ENCODE measurements at regions not wholly inside any gene's neighbourhood (a gene's known extent, or its start where the extent isn't known, plus 50 kb on each side); places are given as distances from the start of the nearest gene placed in this dataset.
A peak's percentile ranks its signal among the peaks of the same experiment; 100 is the strongest.

DNA sequence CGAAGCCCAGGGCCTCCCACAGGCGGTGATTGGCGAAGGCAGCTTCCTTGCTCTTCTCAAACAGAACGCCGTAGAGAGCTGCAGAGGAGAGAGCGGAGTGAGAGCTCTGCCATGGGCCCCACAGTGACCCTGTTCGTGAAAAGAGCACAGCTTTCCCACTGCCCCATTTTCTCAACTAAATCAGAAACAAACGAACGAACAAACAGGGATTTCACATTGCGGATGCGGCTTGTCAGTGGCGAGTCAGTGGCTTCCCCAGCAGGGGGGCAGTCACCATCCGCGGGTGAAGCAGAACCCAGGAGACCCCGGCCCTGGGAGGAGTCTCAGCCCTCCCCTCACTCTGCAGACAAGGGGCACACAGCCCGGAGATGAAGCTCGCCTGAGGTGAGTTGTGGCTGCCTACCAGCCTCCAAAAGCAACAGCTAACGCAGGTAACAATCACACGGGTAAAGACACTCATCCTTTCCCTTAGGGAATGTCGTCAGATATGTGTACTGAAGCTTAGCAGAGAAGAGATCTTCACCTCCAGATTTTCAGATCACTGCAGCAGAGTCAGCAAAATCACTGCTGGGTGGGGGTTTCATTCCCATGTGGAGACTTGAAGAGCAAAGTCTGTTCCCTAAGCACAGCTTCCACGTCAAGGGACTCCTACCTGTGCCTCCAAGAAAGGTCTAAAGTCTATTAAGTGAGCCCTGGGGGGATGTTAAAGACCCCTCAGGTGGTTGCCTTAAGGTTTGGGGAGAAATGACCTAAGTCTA lies 51.2 kb upstream of the GPR31 start:
- H3K9me3 ChIP-seq (ENCODE audit: control insufficient read depth in 2 of 3, insufficient read depth in 1 of 3, low read length in 3 of 3), result no peaks in the 10 kb centered on the region
- H3K4me1 ChIP-seq (ENCODE audit: control insufficient read depth in 2 of 3, insufficient read depth in 2 of 3, low read depth in 1 of 3, low read length in 3 of 3), result no peaks in the 10 kb centered on the region
- no peak overlapping the region for H3K4me3 ChIP-seq (ENCODE audit: low read length in 3 of 3)
- TF ChIP-seq CTCF (IDR thresholded peaks at IDR 0.05; ENCODE audit: borderline replicate concordance, extremely low read depth, insufficient read depth), result no peak
- H3K36me3 ChIP-seq (ENCODE audit: control insufficient read depth in 2 of 3, insufficient read depth in 3 of 3, low read length in 3 of 3), result no peaks in the 10 kb centered on the region
- no peak overlapping the region for H3K9ac ChIP-seq (ENCODE audit: low read length in 3 of 3)
- FAIRE-seq (no peak), DNase-seq (no peak)
- intact Hi-C loops (cut with DNase I), result no loop called here
- no peaks in the 10 kb centered on the region for H3K27me3 ChIP-seq (ENCODE audit: control insufficient read depth, insufficient read depth, low read length)
- H3K27ac ChIP-seq (ENCODE audit: low read depth in 2 of 2, low read length in 2 of 2), result no peak overlapping the region

GRCh38 chr6:167209577-167209975 lies 51.8 kb upstream of the GPR31 start:
- no peak for TF ChIP-seq CTCF (IDR thresholded peaks at IDR 0.05; ENCODE audit: borderline replicate concordance, extremely low read depth, insufficient read depth)
- H3K27me3 ChIP-seq (ENCODE audit: control insufficient read depth, insufficient read depth, low read length), result no peaks in the 10 kb centered on the region
- DNase-seq (no peak), FAIRE-seq (no peak)
- H3K4me3 ChIP-seq (ENCODE audit: low read length in 3 of 3), result no peak overlapping the region
- no peaks in the 10 kb centered on the region for H3K4me1 ChIP-seq (ENCODE audit: control insufficient read depth in 2 of 3, insufficient read depth in 2 of 3, low read depth in 1 of 3, low read length in 3 of 3)
- no peaks in the 10 kb centered on the region for H3K9me3 ChIP-seq (ENCODE audit: control insufficient read depth in 2 of 3, insufficient read depth in 1 of 3, low read length in 3 of 3)
- H3K27ac ChIP-seq (ENCODE audit: low read depth in 2 of 2, low read length in 2 of 2), result no peak overlapping the region
- intact Hi-C loops (cut with DNase I), result no loop called here
- H3K36me3 ChIP-seq (ENCODE audit: control insufficient read depth in 2 of 3, insufficient read depth in 3 of 3, low read length in 3 of 3), result no peaks in the 10 kb centered on the region
- no peak overlapping the region for H3K9ac ChIP-seq (ENCODE audit: low read length in 3 of 3)

GRCh38 chr6:167210375-167211294 lies 52.9 kb upstream of the GPR31 start:
- H3K4me3 ChIP-seq (ENCODE audit: low read length in 3 of 3), result no peak overlapping the region
- intact Hi-C loops (cut with DNase I), result no loop called here
- TF ChIP-seq CTCF (IDR thresholded peaks at IDR 0.05; ENCODE audit: borderline replicate concordance, extremely low read depth, insufficient read depth), result no peak
- no peak for FAIRE-seq
- H3K9me3 ChIP-seq (ENCODE audit: control insufficient read depth in 2 of 3, insufficient read depth in 1 of 3, low read length in 3 of 3), result no peaks in the 10 kb centered on the region
- no peaks in the 10 kb centered on the region for H3K36me3 ChIP-seq (ENCODE audit: control insufficient read depth in 2 of 3, insufficient read depth in 3 of 3, low read length in 3 of 3)
- no peaks in the 10 kb centered on the region for H3K4me1 ChIP-seq (ENCODE audit: control insufficient read depth in 2 of 3, insufficient read depth in 2 of 3, low read depth in 1 of 3, low read length in 3 of 3)
- H3K9ac ChIP-seq (ENCODE audit: low read length in 3 of 3), result no peak overlapping the region
- peak in 4 of 5 donors; percentile 36 to 76 (median 58) for DNase-seq
- no peak overlapping the region for H3K27ac ChIP-seq (ENCODE audit: low read depth in 2 of 2, low read length in 2 of 2)
- H3K27me3 ChIP-seq (ENCODE audit: control insufficient read depth, insufficient read depth, low read length), result no peaks in the 10 kb centered on the region

Measured in kidney (tissue), 13 donors.